SU-DHL-6 (cell line): ENCODE measurements at regions not wholly inside any gene's neighbourhood (a gene's known extent, or its start where the extent isn't known, plus 50 kb on each side); places are given as distances from the start of the nearest gene placed in this dataset.

ENCODE experiments used
- EZH2phosphoT487 ChIP-seq: fragments of 200-600 bp; sonication (generic), shearing (Covaris generic); conservative IDR thresholded peaks from 2 replicates; pipeline ENCODE4 v1.6.1; 2018; ENCODE audit warnings: mild to moderate bottlenecking, antibody characterized with exemption, low read length, moderate library complexity, mixed read lengths
- TF ChIP-seq, protein P1 (sequence below): fragments of 200-600 bp; sonication (generic); IDR thresholded peaks from one replicate; pipeline ENCODE4 v1.5.1; 2017; ENCODE audit warnings: antibody characterized with exemption, mild to moderate bottlenecking, low read length, moderate library complexity; ENCODE audit not compliant: insufficient read depth, poor library complexity, severe bottlenecking

DNA sequence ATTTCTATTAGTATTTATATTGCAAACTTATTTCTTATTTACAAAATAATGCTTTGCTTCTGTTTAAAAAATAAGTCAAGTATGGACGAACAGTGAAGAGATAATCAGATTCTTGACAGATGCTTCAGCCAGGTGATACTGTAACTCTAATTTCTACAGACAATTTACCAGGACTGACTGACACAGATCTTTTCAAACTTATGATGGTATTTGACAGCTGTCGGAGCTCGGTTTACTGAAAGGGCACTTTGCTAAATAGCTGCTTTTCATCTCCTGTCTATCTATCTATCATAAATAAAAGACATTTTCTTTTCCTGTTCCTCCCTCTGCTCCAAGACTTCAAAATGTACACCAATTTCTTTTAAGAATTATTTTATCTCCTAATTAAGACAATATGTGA is 422.5 kb upstream of the SLC8A1 start:
- TF ChIP-seq, protein P1, sequence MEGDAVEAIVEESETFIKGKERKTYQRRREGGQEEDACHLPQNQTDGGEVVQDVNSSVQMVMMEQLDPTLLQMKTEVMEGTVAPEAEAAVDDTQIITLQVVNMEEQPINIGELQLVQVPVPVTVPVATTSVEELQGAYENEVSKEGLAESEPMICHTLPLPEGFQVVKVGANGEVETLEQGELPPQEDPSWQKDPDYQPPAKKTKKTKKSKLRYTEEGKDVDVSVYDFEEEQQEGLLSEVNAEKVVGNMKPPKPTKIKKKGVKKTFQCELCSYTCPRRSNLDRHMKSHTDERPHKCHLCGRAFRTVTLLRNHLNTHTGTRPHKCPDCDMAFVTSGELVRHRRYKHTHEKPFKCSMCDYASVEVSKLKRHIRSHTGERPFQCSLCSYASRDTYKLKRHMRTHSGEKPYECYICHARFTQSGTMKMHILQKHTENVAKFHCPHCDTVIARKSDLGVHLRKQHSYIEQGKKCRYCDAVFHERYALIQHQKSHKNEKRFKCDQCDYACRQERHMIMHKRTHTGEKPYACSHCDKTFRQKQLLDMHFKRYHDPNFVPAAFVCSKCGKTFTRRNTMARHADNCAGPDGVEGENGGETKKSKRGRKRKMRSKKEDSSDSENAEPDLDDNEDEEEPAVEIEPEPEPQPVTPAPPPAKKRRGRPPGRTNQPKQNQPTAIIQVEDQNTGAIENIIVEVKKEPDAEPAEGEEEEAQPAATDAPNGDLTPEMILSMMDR: no peak
- no peak for TF ChIP-seq EZH2phosphoT487
